DOHH2 (cell line): ENCODE measurements at regions not wholly inside any gene's neighbourhood (a gene's known extent, or its start where the extent isn't known, plus 50 kb on each side); places are given as distances from the start of the nearest gene placed in this dataset.

Experiments
- H3F3A ChIP-seq: fragments of 200-600 bp; sonication (generic), shearing (Covaris generic); 2 replicates; pipeline ENCODE4 v1.6.0; 2016; ENCODE audit warnings: antibody characterized with exemption, mild to moderate bottlenecking; ENCODE audit not compliant: control insufficient read depth, insufficient read depth
- H3K27ac ChIP-seq: fragments of 200-600 bp; sonication (generic); 2 replicates; pipeline ENCODE4 v1.5.1; 2014; ENCODE audit warnings: low read depth, mild to moderate bottlenecking, low read length, moderate library complexity
- H3K27me3 ChIP-seq: fragments of 200-600 bp; sonication (generic); 2 replicates; pipeline ENCODE4 v1.6.1; 2014; ENCODE audit warnings: mild to moderate bottlenecking, low read length, mixed read lengths; ENCODE audit not compliant: control insufficient read depth
- H3K36me3 ChIP-seq: fragments of 200-600 bp; sonication (generic); 2 replicates; pipeline ENCODE4 v1.6.1; 2014; ENCODE audit warnings: mild to moderate bottlenecking, low read length, moderate library complexity, mixed read lengths; ENCODE audit not compliant: control insufficient read depth
- H3K4me1 ChIP-seq: fragments of 200-600 bp; sonication (generic); 2 replicates; pipeline ENCODE4 v1.6.1; 2014; ENCODE audit warnings: mild to moderate bottlenecking, low read length, mixed read lengths; ENCODE audit not compliant: control insufficient read depth
- H3K4me2 ChIP-seq: fragments of 200-600 bp; sonication (generic); 2 replicates; pipeline ENCODE4 v1.6.0; 2014; ENCODE audit warnings: mild to moderate bottlenecking, low read length, moderate library complexity
- H3K4me3 ChIP-seq: fragments of 200-600 bp; sonication (generic); 2 replicates; pipeline ENCODE4 v1.5.1; 2014; ENCODE audit warnings: mild to moderate bottlenecking, low read length, mixed read lengths
- H3K79me2 ChIP-seq: fragments of 200-600 bp; sonication (generic); 2 replicates; pipeline ENCODE4 v1.6.1; 2014; ENCODE audit warnings: mild to moderate bottlenecking, low read length, mixed read lengths; ENCODE audit not compliant: control insufficient read depth
- H3K9me2 ChIP-seq: fragments of 200-600 bp; sonication (generic); replicated peaks from 2 replicates; pipeline ENCODE4 v1.6.1; 2014; ENCODE audit warnings: mild to moderate bottlenecking, low read length, mixed read lengths; ENCODE audit not compliant: control insufficient read depth
- H3K9me3 ChIP-seq: fragments of 200-600 bp; sonication (generic); 2 replicates; pipeline ENCODE4 v1.6.1; 2014; ENCODE audit warnings: antibody characterized with exemption, low read length, mixed read lengths; ENCODE audit not compliant: control insufficient read depth, insufficient read depth
- H4K20me1 ChIP-seq: fragments of 200-600 bp; sonication (generic); 2 replicates; pipeline ENCODE4 v1.6.0; 2014; ENCODE audit warnings: low read depth, mild to moderate bottlenecking, antibody characterized with exemption, low read length, moderate library complexity; ENCODE audit not compliant: control insufficient read depth, insufficient read depth
- CTCF ChIP-seq: fragments of 200-600 bp; sonication (generic); IDR thresholded peaks from one replicate; pipeline ENCODE4 v1.5.1; 2014; ENCODE audit warnings: antibody characterized with exemption, mild to moderate bottlenecking, low read depth, low read length; ENCODE audit not compliant: poor library complexity, severe bottlenecking
- EZH2phosphoT487 ChIP-seq: fragments of 200-600 bp; sonication (generic); IDR thresholded peaks from 2 replicates; pipeline ENCODE4 v1.6.1; 2017; ENCODE audit warnings: borderline replicate concordance, mild to moderate bottlenecking, antibody characterized with exemption, low read length, moderate library complexity, mixed read lengths

- Histone ChIP-seq H3K79me2 (no peaks in the 10 kb centered on the region), H3K9me3 (no peaks in the 10 kb centered on the region), H3K27me3 (no peaks in the 10 kb centered on the region), H3K4me1 (no peaks in the 10 kb centered on the region), H4K20me1 (no peaks in the 10 kb centered on the region), H3F3A (no peaks in the 10 kb centered on the region), H3K27ac (no peak overlapping the region), H3K4me2 (no peak overlapping the region), H3K4me3 (no peak overlapping the region), H3K36me3 (no peaks in the 10 kb centered on the region), H3K9me2 (no peaks in the 10 kb centered on the region)
- no peak for TF ChIP-seq EZH2phosphoT487
- no peak for TF ChIP-seq CTCF
These were observed 483.3 kb downstream of the PRR32 start for GRCh38 chrX:127302841-127303240.

GRCh38 chrX:127305013-127305412, 485.5 kb downstream of the PRR32 start:
- Histone ChIP-seq H3F3A (no peaks in the 10 kb centered on the region), H3K79me2 (no peaks in the 10 kb centered on the region), H3K36me3 (no peaks in the 10 kb centered on the region), H3K9me2 (no peaks in the 10 kb centered on the region), H3K4me3 (no peak overlapping the region), H4K20me1 (no peaks in the 10 kb centered on the region), H3K9me3 (no peaks in the 10 kb centered on the region), H3K4me1 (no peaks in the 10 kb centered on the region), H3K27me3 (no peaks in the 10 kb centered on the region), H3K27ac (no peak overlapping the region), H3K4me2 (no peak overlapping the region)
- TF ChIP-seq EZH2phosphoT487 = no peak
- no peak for TF ChIP-seq CTCF

GRCh38 chrX:127306262-127306661, 486.7 kb downstream of the PRR32 start:
- H3K27me3 ChIP-seq = no peaks in the 10 kb centered on the region
- no peaks in the 10 kb centered on the region for H4K20me1 ChIP-seq
- no peak overlapping the region for H3K4me2 ChIP-seq
- H3K4me3 ChIP-seq = no peak overlapping the region
- H3K79me2 ChIP-seq = no peaks in the 10 kb centered on the region
- no peaks in the 10 kb centered on the region for H3K36me3 ChIP-seq
- H3K9me3 ChIP-seq = no peaks in the 10 kb centered on the region
- TF ChIP-seq CTCF = no peak
- TF ChIP-seq EZH2phosphoT487 = no peak
- H3K4me1 ChIP-seq = no peaks in the 10 kb centered on the region
- H3F3A ChIP-seq = no peaks in the 10 kb centered on the region
- H3K9me2 ChIP-seq = no peaks in the 10 kb centered on the region
- H3K27ac ChIP-seq = no peak overlapping the region

GRCh38 chrX:127313635-127314034, 494.1 kb downstream of the PRR32 start:
- H3K4me3 ChIP-seq = no peak overlapping the region
- no peak for TF ChIP-seq CTCF
- no peak for TF ChIP-seq EZH2phosphoT487
- H3K36me3 ChIP-seq = no peaks in the 10 kb centered on the region
- H3K9me3 ChIP-seq = no peaks in the 10 kb centered on the region
- H3K4me2 ChIP-seq = no peak overlapping the region
- H3K27me3 ChIP-seq = no peaks in the 10 kb centered on the region
- H3K79me2 ChIP-seq = no peaks in the 10 kb centered on the region
- H4K20me1 ChIP-seq = no peaks in the 10 kb centered on the region
- H3K27ac ChIP-seq = no peak overlapping the region
- no peaks in the 10 kb centered on the region for H3F3A ChIP-seq
- H3K4me1 ChIP-seq = no peaks in the 10 kb centered on the region
- no peaks in the 10 kb centered on the region for H3K9me2 ChIP-seq
